AG04449 (cell line): ENCODE measurements at regions not wholly inside any gene's neighbourhood (a gene's known extent, or its start where the extent isn't known, plus 50 kb on each side); places are given as distances from the start of the nearest gene placed in this dataset.

Experiments
- CTCF ChIA-PET: fragments of 350-600 bp; formaldehyde crosslinking; extraction: SDS; loops from one replicate; lab custom pipeline; 2021; ENCODE audit warnings: antibody characterized with exemption; lab: Yijun Ruan, JAX
- POLR2A ChIA-PET: fragments of 400-600, 350-600 bp; formaldehyde crosslinking; extraction: SDS; loops from one replicate; lab custom pipeline; 2020; ENCODE audit warnings: antibody characterized with exemption, inconsistent platforms; lab: Yijun Ruan, JAX
- DNase-seq: peaks from one replicate; pipeline ENCODE4 v3.0.0-alpha.2; 2010; ENCODE audit warnings: low read depth, low spot score
- H3K4me3 ChIP-seq: 2 replicates; pipeline ENCODE4 v1.5.1; 2011; ENCODE audit warnings: low read depth, mild to moderate bottlenecking, control low read depth, low read length
- CTCF ChIP-seq: IDR thresholded peaks from one replicate; pipeline ENCODE4 v1.5.1; 2011; ENCODE audit warnings: mild to moderate bottlenecking, moderate library complexity, low read length, control low read depth, inconsistent platforms; ENCODE audit not compliant: insufficient read depth; ENCODE audit errors: missing control alignments

- TF ChIP-seq CTCF: no peak
- POLR2A ChIA-PET: no interaction called here
Measured at GRCh38 chr11:103546236-103546635, 437.0 kb downstream of the DYNC2H1 start.

DNA sequence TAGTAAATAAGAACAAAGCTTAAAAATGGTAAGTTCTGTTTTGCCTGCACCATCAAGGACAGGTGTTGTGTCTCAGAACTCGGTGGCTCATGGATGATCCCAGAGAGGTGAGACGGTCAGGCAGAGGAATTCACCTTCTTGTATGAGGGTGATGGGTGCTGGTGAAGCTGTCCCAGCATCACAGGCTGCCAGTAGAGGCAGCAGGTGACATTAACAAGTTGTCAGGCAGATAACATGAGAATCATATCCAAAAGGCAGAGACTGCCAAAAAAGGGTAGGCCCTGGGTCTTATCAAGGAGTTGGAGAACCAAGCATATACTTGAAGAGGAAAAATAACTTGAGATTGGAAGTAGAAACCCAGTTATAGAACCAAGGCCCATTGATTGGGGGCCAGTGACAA lies 437.8 kb downstream of the DYNC2H1 start:
- POLR2A ChIA-PET: no interaction called here
- no peak overlapping the region for H3K4me3 ChIP-seq
- no peak for TF ChIP-seq CTCF
- CTCF ChIA-PET: interaction anchor here (1.2 to 9.3 kb wide), 4 partner anchors 8 to 222 kb away, joined by 3 to 127 read pairs (median 4); no protein-coding TSS in a partner anchor
- DNase-seq: no peak

More at GRCh38 chr11:103546236-103546635, 437.0 kb downstream of the DYNC2H1 start:
- CTCF ChIA-PET: interaction anchor here (1.1 to 9.3 kb wide), 4 partner anchors 9 to 56 kb away, joined by 3 to 127 read pairs (median 4); no protein-coding TSS in a partner anchor
- H3K4me3 ChIP-seq: no peak overlapping the region
- no peak for DNase-seq

- POLR2A ChIA-PET: no interaction called here
- TF ChIP-seq CTCF: no peak
- H3K4me3 ChIP-seq: no peak overlapping the region
- CTCF ChIA-PET: interaction anchor here (1.2 to 9.3 kb wide), 2 partner anchors 11 to 222 kb away, joined by 3 to 127 read pairs; no protein-coding TSS in a partner anchor
- no peak for DNase-seq
Measured at GRCh38 chr11:103547691-103548090, 438.5 kb downstream of the DYNC2H1 start.

DNA sequence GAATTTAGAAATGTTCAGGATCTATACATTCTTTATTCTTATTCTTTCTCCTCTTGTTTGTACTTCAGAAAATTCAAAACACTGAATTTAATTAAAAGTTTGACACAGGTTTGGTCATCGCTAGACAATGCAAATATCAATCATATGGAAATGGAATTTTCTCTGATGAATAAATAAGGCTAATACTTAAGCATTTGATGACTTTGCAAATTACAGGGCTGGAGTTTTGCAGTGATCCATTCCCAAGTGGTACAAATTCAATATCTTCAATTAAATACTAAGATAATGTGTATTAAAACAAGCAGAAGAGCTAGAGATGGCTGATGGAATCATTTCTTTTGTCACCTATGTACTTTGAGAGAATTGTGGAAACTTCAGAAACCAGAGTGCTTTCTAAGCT lies 439.6 kb downstream of the DYNC2H1 start:
- H3K4me3 ChIP-seq: no peak overlapping the region
- CTCF ChIA-PET: interaction anchor here (9.3 kb wide), 1 partner anchor 12 kb away, joined by 127 read pairs; no protein-coding TSS in a partner anchor
- DNase-seq: no peak
- POLR2A ChIA-PET: no interaction called here
- TF ChIP-seq CTCF: no peak

GRCh38 chr11:103550811-103551210 lies 441.6 kb downstream of the DYNC2H1 start:
- POLR2A ChIA-PET: no interaction called here
- no peak for TF ChIP-seq CTCF
- H3K4me3 ChIP-seq: no peak overlapping the region
- CTCF ChIA-PET: interaction anchor here (0.7 to 9.3 kb wide), 5 partner anchors 14 to 349 kb away, joined by 4 to 127 read pairs (median 5); no protein-coding TSS in a partner anchor
- no peak for DNase-seq

GRCh38 chr11:103552086-103552485 lies 442.9 kb downstream of the DYNC2H1 start:
- no peak for TF ChIP-seq CTCF
- DNase-seq: no peak
- ChIA-PET POLR2A (no interaction called here), CTCF (interaction anchor here (9.3 kb wide), 1 partner anchor 15 kb away, joined by 127 read pairs; no protein-coding TSS in a partner anchor)
- H3K4me3 ChIP-seq: no peak overlapping the region
